GM19239 (cell line): ENCODE measurements at regions not wholly inside any gene's neighbourhood (a gene's known extent, or its start where the extent isn't known, plus 50 kb on each side); places are given as distances from the start of the nearest gene placed in this dataset.

ENCODE experiments used
- DNase-seq: peaks from one replicate; pipeline ENCODE4 v3.0.0; 2011; ENCODE audit warnings: low spot score; ENCODE audit not compliant: insufficient read length
- FAIRE-seq: peaks from 2 replicates; lab custom pipeline; 2011; peaks lifted over from hg19 to GRCh38; lab: Jason Lieb, UNC

DNA sequence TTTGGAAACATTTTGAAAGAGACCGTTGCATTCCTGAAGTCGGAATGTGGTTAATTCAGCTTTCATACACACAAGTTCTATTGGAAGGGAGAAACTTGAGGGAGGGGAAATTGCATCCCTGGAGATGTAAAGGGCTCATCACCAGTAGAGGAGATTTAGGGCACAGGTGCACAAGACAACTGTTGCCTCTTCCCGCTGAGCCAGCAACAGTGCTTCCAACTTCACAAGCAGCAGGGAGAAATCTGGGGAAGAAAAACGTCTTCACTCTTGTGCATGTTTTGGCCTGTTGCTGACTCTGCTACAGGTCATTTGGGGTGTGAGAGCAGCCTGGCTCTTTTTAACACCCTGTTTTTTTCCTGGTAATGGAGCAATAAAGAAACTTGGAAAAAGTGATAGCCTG, 277.9 kb downstream of the GAS1 start:
- no peak for FAIRE-seq
- no peak for DNase-seq

DNA sequence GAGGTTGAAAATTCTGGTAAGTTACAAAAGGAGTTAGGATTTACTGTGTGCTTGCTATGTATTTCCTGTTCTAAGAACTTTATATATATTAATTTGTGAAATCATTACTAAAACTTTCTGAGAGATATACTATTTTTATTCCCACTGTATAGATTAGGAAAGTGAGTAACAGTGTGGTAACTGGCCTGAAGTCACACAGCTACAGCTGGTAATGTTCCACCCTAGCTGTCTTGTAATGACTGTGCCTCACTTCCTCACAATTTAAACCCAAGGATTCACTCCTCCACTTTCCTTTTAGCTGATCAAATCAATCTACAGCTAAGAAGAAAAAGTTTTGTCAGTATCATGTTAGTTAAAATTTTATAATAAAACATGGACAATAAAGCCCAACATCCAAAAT, 278.8 kb downstream of the GAS1 start:
- DNase-seq (no peak), FAIRE-seq (no peak)

DNA sequence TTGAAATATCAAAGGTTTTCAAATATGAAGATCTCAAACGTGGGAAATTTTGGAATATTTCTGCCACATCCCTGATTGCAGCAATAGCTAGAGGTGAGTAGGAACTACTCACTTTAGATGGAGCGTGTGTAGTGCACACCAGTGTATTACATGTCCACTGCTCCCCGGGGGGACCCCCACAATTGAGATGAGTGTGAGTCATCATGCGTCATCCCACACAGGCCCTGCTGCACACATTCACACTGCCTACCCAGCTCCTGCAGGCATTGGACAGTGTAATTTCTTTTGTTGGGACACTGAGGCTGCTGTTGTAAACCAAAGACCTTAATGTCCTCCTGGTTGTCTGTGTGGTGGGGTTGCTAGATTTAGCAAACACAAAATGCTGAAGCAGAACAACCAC, 280.0 kb downstream of the GAS1 start:
- no peak for FAIRE-seq
- no peak for DNase-seq

DNA sequence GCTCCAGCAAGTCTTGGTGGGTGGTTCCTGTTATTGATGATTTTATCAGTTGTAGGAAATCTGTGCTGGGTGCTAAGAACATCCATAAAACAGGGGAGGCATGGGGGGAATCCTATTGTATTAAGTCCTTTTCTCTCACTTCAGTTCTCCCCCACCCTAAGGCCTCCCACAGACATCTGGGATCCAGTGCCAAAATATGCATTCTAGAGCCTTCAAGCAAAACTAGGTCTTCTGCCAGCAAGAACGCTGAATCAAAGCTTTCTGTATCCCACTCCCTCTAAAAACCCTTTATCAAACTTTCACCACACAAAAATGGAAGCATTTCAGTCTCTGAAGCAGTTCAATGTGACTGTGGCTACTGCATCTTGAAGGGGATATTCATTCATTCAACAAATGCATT, 281.9 kb downstream of the GAS1 start:
- no peak for DNase-seq
- FAIRE-seq: no peak

DNA sequence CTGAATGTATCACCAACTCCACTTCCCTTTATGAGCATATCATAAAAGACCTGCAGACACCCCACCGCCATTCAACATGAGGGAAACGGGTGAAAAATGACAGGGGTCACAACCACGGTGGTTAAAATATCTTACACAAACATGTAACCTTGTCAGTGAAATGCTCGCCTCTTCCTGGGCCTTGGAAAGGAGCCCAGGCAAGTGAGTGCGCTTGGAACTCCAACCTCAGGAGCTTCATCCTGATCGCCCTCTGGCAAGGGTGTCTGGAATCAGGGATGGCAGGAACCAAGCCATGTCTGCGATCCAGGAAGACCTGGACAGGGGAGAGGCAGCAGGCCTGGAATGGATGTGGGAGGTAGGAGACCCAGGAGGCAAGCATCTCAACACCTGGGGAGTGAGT, 282.7 kb downstream of the GAS1 start:
- FAIRE-seq: no peak

DNA sequence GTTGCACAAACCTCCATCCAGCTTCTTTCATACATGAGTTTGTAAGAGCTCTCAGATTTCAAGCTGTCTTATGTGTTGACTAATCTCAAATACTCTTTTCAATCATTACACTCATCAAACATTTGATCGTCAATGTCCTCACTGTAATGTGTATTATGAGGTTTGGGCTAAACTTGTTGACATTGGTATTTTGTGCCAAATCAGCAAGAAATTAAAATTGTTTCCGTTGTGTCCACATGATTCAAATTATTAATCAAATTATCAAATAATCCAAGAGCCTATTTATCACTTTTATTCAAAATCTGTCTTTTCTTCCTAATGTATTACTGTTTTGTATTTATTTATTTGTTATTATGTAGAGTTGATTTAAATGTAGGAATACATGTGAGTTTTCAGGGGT, 283.4 kb downstream of the GAS1 start:
- FAIRE-seq (no peak), DNase-seq (no peak)

More for the DNA sequence above, 282.7 kb downstream of the GAS1 start:
- DNase-seq: no peak

DNA sequence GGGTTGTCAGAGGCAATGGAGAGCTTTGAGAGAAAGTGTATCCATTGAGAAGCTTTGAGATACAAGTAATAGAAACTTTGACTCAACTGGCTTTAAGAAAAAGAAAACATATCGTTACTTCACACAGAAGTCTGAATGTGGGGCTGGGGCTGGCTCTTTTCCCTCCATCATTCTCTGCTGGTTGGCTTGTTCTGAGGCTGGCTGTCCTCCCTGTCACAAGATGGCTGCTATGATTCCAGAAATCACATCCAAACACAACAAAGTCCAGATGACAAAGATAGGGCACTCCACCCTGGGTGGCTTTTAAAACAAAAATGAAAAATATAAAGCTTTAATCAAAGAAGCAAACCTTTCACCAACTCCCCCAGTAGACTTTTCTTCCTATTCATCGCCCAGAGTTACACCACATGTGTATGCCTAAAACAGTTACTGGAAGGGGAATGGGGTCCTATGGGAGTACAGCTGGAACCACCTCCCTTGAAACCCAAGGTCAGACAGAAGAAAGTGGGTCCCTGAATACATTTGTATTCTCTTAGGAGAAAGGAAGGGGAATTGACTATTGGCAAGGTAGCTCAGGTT, 284.3 kb downstream of the GAS1 start:
- DNase-seq (no peak), FAIRE-seq (no peak)

DNA sequence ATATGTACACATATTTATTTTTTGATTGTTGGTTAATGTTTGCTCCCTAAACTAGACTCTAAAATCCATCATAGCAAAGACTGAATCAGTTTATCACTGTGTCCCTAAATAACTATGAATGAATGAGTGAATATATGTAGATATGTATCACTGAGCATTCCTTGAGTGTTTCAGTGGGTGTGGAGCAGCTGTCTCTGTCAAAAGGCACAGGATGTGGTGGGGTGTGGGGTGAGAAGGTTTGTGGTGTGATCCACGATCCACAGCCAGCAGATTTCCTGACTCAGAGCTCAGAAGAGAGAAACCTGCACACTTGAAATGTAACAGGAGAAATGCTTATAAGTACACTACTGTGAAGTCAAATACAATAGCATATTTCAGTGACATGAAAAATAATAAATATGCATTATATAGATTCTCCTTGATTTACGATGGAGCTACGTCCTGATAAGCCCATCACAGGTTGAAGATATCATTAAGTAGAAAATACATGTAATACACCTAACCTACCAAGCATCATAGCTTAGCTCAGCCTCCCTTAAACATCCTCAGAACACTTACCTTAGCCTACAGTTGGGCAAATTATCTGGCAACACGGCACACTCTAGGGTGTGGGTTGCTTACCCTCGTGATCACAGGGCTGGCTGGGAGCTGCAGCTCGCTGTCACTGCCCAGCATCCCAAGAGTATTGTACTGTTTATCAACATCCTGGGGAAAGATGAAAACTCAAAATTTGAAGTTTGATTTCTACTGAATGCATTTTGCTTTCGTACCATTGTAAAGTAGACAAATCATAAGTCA, 287.0 kb downstream of the GAS1 start:
- FAIRE-seq (no peak), DNase-seq (no peak)

DNA sequence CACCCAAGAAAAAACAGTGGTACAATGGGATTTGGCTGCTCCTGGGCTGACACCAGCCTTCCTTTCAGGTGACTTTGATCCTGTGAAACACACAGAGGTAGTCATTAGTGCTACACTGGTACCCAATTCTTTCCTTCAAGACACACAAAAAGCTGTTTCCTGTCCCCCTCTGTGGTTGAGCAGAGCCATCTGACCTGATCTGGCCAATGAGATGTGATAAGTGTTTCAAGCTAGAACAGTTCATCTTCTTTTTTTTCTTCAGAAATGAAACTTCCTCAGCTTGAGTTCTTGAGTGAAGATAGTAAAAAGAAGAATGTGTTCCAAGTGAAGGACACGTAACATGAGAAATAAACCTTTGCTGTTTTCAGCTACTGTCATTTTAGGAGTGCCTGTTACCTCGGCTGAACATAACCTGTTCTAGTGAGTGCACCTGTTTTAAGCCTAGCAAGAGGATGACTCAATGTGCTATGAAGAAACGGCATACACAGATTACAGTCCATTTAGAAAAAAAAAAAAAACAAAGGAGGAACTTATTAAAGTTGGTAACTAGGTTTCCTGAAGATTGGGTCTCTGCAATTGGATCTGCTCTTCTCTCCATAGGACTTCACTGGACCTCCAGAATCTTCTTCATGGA, 287.8 kb downstream of the GAS1 start:
- DNase-seq (no peak), FAIRE-seq (no peak)

DNA sequence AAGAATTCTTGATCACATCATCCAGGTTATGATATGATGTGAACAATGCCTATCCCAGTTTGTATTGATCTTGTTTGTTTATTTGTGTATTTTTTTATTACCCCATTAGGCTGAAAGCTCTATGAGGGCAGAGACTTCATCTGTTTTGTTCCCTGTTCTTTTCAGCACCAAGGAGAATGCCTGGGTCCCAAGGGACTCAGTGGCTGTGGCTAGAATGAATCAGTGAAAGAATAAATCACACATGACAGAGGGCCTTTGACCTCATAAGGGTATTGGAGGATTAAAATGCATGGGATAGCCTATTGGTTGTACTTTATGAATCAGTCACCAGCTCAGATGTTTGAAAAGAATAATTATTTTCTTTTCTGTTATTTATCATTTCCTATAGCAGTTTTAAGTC, 292.2 kb downstream of the GAS1 start:
- DNase-seq: no peak
- no peak for FAIRE-seq

DNA sequence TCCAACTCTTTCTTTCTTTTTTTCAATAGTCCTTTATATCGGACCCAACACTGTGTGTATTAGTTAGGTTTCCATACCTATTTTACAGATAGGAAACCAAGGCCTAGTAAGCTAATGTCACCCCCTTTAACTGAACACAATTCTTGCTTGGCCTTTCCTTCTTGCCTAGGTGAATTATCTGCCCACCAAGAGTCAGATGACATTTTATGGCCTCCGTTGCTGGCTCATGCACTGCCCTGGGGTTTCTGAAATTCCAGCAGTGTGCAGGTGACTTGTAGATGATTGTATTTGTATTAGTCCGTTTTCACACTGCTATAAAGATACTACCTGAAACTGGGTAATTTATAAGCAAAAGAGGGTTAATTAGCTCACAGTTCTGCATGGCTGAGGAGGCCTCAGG, 293.8 kb downstream of the GAS1 start:
- DNase-seq (no peak), FAIRE-seq (no peak)

DNA sequence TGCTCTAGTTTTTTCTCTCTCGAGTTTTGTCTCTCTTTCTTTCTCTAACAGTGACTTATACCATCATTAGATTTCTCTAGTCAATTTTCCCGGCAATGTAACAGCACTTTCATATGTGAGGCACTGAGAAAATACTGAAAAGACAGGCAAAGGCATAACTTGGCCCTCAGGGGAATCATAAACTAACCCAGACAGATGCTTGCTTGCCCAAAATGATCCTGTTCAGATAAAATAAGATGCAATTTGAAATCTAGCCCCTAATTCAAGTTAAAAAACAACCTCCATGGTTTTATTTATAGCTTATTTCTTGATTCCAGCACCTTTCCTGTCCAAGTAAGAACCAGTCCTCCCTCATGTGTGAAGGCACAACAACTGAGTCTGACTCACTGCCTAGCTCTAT, 294.6 kb downstream of the GAS1 start:
- no peak for DNase-seq
- no peak for FAIRE-seq

DNA sequence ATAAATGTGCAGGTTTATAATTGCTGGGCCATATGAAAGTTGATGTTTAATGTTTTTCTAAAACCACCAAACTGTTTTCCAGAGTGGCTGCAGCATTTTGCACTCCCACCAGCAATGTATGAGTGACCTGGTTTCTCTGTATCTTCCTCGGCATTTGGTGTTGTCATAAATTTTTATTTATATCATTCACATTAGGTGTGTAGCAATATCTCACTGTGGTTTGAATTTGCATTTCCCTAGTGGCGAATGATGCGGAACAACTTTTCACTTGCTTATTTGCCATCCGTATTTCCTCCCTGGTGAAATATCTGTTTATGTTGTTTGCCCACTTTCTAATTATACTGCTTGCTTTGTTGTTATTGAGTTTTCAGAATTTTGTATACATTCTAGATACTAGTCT, 295.7 kb upstream of the TUT7 start:
- DNase-seq: no peak
- no peak for FAIRE-seq

DNA sequence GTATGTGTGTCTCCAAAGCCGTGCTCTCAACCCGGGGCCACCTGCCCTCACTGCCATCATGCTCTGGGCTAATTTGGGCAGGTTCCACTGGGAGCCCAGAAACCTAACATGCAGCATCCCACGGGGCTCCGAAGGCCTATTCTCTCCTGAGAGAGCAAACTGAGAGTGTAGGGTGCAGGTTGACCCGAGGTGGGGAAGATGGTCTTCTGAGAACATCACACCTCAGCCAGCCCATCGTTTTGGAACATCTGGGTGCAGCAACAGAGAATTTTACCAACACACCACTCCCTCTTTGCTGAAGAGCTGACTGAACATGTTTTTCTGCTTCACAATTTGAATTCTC, 294.6 kb upstream of the TUT7 start:
- no peak for FAIRE-seq
- no peak for DNase-seq

DNA sequence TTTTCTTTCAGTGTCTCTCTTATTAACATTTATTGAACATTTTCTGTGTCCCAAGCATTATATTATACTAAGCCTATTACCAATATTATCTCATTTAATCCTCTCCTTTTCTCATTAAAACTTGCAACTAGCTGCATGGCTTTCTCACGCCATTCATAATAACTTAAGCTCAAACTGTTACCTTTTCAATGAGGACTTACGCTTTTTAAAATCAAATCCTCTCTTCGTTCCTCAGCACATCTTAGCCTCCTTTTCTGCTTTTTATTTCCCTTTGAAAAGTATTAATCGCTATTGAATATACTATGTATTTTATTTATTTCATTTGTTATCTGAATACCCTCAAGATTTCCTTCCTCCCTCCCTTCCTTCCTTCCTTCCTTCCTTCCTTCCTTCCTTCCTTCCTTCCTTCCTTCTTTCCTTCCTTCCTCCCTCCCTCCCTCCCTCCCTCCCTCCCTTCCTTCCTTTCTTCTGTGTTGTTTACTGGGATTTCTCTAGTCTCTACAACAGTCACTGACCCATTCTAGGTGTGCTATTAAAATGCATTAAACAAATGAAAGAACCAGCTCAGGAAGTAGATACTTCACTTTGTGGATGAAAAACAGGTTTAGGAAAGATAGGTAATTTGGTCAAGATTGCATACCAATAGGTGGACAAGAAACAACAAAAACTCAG, 294.1 kb upstream of the TUT7 start:
- no peak for DNase-seq
- FAIRE-seq: no peak

DNA sequence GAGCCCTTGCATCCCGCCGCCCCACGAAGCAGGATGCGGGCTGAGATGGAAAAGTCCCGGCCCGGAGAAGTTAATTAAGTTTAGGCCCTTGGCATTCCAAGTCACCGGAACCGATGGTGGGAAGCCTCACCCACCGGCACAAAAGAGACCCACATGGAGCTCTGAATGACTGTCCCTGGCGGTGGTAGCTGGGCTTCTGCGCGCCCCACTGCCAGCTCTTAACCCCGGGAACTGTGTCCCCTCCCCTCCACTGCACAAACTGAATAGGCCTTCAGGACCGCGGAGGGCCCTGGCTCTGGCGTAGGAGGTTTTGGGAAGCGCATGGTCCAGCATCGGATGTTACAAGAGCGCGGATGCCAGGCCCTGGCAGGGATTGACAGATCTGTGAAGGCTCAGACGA, 291.1 kb upstream of the TUT7 start:
- FAIRE-seq: no peak
- DNase-seq: no peak

DNA sequence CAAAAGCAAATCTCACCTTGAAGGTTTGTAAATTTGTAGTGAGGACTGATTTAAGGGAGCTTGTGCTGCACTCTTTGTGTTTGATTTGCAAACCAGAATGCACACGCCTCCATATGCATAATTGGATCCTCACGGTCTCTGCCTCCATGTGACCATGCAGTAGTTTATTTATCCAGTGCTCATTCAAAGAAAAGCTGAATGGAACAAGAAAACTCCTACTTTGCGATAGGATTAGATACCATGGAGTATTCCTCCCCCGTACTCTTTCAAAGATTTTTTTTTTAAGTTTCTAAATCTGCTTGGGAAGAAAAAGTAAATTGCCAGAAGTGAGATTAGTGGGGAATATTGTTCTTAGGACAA, 290.4 kb upstream of the TUT7 start:
- FAIRE-seq (no peak), DNase-seq (no peak)

DNA sequence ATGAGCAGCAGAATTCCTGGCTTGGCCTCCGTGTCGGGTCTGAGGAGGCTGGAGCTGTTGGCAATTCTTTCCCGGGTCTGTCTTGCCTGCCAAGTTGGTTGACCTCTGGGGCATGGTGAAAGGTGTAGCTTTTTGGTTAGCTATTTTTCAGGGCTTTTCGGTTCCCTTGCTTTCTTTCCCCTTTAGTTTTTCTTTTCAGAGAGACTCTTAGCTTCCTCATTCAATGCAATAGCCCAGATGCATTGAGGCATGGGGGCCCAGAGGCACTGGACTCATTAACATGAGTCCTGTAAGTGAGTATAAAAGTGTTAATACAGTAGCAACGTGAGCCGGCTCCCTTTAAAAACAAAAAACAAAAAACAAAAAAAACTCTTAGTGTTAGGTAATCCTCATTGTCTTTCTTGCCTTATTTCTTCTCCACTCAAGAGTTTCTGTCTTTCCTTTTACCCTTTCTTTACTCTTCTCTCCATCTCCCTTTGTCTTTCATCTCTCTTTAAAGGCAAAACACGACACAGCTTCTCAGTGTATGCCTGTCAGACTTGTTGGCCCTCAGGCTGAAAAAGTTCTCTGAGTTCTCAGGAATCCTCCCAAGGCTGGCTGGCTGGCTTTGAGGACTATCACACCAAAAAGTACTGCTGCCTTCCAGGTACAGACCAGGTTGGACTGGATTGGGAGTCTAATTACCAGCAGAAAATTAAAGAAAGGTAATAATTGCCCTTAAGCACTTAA, 289.9 kb upstream of the TUT7 start:
- DNase-seq (no peak), FAIRE-seq (no peak)

DNA sequence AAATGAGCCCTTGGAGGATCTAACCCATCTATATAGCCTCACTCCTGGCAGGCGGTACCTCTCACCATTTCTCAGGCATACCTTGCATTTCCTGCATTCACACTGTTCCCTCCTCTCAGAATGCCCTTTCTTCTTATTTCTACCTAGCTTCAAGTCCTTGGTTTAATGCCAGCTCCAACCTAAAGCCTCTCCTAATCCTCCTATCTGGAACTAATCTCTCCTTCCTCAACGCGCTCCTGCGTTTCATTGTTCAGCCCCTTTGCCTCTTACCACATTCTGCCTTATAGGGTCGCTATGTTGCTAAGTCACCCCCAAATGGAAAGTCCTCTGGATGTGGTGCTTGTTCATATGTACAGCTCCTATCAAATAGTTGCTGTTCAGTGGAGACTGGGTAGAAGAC, 288.5 kb upstream of the TUT7 start:
- FAIRE-seq: no peak

DNA sequence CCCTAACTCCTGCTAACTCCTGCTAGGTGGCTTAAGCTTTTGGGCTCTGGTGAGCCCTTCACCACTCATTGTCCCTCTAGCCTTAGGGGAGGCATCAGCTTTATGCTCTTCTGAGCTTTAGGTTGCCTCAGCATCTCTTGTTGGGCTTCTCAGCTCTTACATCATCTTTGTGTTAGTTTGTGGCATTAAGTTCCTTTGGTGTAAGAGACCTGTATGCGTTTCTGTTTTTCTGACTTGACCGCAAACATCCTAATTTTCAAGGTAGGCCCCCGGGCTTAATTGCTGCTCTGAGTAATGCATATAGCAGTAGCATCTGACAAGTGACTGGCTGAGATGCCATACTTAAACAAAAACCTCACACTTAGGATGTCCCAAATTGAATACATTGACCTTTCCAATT, 287.8 kb upstream of the TUT7 start:
- FAIRE-seq (no peak), DNase-seq (no peak)

More for the DNA sequence above, 288.5 kb upstream of the TUT7 start:
- DNase-seq: no peak

DNA sequence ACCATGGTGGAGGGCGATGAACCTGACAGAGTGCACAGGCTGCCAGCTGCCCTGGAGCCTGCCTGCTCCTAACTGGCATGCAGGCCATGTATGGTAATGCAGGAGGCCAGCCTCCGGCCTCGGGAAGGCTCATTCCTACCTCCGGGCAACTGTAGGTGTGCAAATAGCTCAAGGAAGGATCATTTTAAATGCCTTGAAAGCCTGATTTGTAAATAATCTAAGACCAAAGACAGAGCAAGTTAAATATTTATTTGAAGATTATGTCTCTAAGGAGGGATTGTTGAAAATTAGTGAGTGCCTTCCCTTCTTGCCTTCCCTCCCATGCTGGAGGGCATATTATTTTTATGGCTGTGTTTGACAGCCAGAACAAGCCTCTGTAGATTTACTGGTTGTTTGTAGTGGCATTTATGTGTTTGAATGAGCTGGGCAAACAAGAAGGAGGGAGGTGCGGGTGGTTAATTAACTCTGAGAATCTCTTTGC, 285.7 kb upstream of the TUT7 start:
- FAIRE-seq (no peak), DNase-seq (no peak)
